ENCODE measurements at regions not wholly inside any gene's neighbourhood (a gene's known extent, or its start where the extent isn't known, plus 50 kb on each side); places are given as distances from the start of the nearest gene placed in this dataset.

DNA sequence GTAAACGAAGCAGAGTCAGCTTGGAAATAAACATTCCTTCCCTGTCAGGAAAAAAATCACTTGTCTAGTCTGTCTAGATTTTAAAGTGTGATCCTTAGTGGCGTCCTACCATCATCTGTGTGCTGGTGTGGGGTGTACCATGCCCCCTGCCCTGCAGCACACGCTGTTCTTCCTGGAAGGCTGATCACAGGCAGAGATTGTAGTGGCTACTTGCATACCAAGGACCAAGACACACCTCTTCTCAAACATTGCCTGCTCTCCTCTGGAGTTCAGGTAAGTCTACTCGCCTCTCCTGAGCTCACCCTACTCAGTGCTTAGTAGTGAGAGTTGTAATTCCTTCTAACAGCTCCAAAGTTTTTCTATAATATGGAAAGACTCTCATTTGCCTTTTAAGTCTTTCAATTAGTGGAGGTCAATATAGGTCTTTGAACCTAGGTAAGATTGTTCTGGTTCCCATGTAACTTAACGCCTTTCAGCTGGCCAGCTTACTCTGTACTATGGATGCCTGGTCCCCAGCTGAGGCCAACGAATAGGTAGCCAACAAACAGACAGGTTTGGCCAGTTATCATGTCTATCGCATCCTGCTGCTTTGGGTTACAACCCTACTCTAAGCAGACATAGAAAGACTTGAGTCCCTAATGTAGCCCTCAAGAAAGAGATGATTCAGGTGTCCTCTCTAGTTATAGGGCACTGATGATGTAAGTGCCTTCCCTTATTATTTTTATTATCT is 55.4 kb downstream of the XCL1 start:
- H3K27ac ChIP-seq = no peak overlapping the region
- no peaks in the 10 kb centered on the region for H4K20me1 ChIP-seq
- no peaks in the 10 kb centered on the region for H3K9me3 ChIP-seq (replicated peaks in 1 of 11)
- H3K27me3 ChIP-seq = no peaks in the 10 kb centered on the region
- no peak overlapping the region for H3K9ac ChIP-seq
- H3K4me3 ChIP-seq = no peak overlapping the region
- H3K4me1 ChIP-seq = peaks cover 0 to 7% (median 0%) of the 10 kb centered on the region in 10 experiments; a peak in 6 of 20 replicates
- no peaks in the 10 kb centered on the region for H3K36me3 ChIP-seq
- no peak overlapping the region for H3K4me2 ChIP-seq
- no peak for TF ChIP-seq Cebpa-rat (IDR thresholded peaks at IDR 0.05)

DNA sequence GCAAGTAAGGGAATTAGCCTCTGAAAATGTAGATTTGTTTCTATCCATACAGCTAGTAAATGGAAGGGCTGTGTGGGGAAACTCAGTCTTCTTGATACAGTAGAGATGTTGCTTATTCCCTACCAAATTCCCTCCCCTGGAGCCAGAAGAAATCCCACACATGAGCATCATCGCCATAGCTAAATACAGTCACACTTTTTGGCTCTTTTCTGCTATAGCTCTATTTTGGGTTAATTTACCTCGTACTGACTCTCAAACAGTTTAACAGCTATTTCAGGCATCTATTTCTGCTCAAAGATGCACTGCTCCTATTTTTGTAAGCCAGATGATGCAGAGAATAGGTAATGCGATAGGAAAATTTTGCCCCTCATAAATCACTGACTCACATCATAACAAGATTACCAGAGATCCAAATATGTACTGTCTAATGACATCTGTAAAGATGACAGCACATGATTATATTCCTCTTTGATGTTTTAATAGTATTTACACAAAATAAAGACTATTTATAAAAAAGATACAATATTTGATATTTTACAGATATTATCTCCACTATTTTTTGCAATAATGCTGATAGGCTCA is 58.6 kb downstream of the XCL1 start:
- no peaks in the 10 kb centered on the region for H3K27me3 ChIP-seq
- no peaks in the 10 kb centered on the region for H4K20me1 ChIP-seq
- H3K36me3 ChIP-seq = no peaks in the 10 kb centered on the region

DNA sequence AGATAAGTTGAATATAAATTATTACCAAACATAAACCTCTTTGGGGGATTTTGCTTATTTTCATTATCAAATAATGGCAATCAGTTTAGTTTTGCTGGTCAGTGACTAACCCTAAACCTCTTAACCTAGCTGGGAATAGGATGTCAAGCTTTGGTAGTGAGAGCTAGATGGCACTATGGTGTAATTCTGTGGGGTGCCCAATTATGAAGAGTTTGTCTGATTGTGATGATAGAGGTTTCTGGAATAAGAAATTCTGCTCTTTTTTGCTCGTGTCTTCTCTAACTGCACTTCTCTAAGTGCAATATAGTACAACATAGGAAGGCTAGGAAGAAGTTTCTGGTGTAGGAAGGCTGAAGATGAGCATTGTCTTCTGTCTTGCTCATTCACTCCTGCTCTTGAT is 59.8 kb downstream of the XCL1 start:
- TF ChIP-seq Cebpa-rat (IDR thresholded peaks at IDR 0.05) = no peak

More for the DNA sequence above, 58.6 kb downstream of the XCL1 start:
- Histone ChIP-seq H3K9me3 (replicated peaks in 1 of 11) (no peaks in the 10 kb centered on the region), H3K4me1 (peaks cover 0 to 10% (median 0%) of the 10 kb centered on the region in 10 experiments; a peak in 6 of 20 replicates), H3K4me2 (no peak overlapping the region), H3K4me3 (no peak overlapping the region), H3K9ac (no peak overlapping the region), H3K27ac (no peak overlapping the region)
- no peak for TF ChIP-seq Cebpa-rat (IDR thresholded peaks at IDR 0.05)

DNA sequence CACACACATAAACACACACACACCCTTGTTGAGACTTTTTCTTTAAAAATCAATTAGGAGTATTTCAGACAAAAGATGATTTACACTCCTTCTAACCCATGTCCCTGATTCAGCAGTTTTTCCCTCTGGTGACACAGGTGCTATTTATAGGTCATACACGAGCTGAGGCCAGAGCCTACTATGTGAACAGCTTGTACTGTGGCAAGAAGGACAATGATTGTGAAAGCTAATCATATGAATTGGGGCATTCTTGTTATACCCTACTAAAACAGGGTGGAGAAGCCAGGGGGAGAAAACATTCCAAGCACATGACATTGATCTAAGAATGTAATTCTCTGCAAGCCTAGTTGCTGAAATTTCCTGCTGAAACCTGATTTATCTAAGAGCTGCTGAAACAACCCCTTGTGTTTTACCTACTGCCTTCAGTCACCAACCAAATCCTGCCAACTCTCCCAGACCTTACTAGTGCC is 60.3 kb downstream of the XCL1 start:
- Histone ChIP-seq H3K4me1 (peaks cover 0 to 10% (median 0%) of the 10 kb centered on the region in 10 experiments; a peak in 6 of 20 replicates), H3K4me3 (no peak overlapping the region), H3K9ac (no peak overlapping the region), H3K27me3 (no peaks in the 10 kb centered on the region), H3K9me3 (replicated peaks in 1 of 11) (no peaks in the 10 kb centered on the region), H3K36me3 (no peaks in the 10 kb centered on the region), H3K4me2 (peak overlapping the region in 2 of 11 experiments; percentile 30 to 44; a peak in 3 of 22 replicates), H3K27ac (no peak overlapping the region), H4K20me1 (no peaks in the 10 kb centered on the region)
- TF ChIP-seq Cebpa-rat (IDR thresholded peaks at IDR 0.05) = no peak

More for the DNA sequence above, 59.8 kb downstream of the XCL1 start:
- no peaks in the 10 kb centered on the region for H3K9me3 ChIP-seq (replicated peaks in 1 of 11)
- H3K9ac ChIP-seq = no peak overlapping the region
- no peak overlapping the region for H3K27ac ChIP-seq
- H3K4me3 ChIP-seq = no peak overlapping the region
- peaks cover 0 to 10% (median 0%) of the 10 kb centered on the region in 10 experiments; a peak in 6 of 20 replicates for H3K4me1 ChIP-seq
- H3K36me3 ChIP-seq = no peaks in the 10 kb centered on the region
- no peaks in the 10 kb centered on the region for H4K20me1 ChIP-seq
- no peaks in the 10 kb centered on the region for H3K27me3 ChIP-seq
- peak overlapping the region in 2 of 11 experiments; percentile 30 to 44; a peak in 3 of 22 replicates for H3K4me2 ChIP-seq

DNA sequence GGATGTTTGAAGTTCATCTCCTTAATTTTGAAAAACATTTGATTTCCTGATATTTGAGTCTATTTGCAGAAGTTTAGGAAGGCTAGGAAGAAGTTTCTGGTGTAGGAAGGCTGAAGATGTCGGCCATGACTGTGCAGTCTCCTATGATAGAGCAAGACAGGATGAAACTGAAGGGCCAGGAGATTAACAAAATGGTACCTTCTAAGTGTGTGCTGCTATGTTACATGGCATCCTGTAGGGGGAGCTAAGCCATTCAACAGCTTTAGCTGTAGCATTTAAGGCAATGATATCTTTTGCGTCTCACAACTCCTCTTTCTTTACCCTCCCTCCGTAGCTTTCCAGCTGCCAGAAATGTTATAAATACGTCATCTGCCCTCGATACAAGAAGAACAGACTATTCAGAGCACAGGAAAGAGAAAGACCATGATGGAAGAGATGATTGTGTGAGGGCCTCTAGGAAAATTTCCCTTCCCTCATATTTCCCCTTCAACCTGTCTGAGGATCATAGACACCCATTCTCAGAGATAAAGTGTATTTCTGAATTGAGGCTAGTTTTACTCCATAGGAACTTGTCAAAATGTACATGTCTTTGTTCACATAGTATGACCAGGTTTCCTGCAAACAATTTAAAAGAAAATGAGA is 61.1 kb downstream of the XCL1 start:
- H3K27ac ChIP-seq = no peak overlapping the region
- H3K9ac ChIP-seq = no peak overlapping the region
- H3K27me3 ChIP-seq = no peaks in the 10 kb centered on the region
- H3K36me3 ChIP-seq = no peaks in the 10 kb centered on the region
- TF ChIP-seq Cebpa-rat (IDR thresholded peaks at IDR 0.05) = no peak
- no peaks in the 10 kb centered on the region for H4K20me1 ChIP-seq
- H3K9me3 ChIP-seq (replicated peaks in 1 of 11) = no peaks in the 10 kb centered on the region
- peaks cover 0 to 10% (median 0%) of the 10 kb centered on the region in 10 experiments; a peak in 6 of 20 replicates for H3K4me1 ChIP-seq
- no peak overlapping the region for H3K4me2 ChIP-seq
- H3K4me3 ChIP-seq = no peak overlapping the region

DNA sequence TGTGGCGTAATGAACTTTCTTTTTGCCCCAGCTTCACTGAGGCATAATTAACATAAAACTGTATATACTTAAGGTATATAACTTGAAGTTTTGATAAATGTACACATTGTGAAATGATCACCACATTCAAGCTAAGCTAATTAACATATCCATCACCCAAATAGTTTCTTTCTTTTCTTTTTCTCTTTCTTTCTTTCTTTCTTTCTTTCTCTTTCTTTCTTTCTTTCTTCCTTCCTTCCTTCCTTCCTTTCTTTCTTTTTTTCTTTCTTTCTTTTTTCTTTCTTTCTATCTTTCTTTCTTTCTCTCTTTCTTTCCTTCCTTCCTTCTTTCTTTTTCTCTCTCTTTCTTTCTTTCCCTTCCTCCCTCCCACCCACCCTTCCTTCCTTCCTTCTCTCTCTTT is 62.5 kb downstream of the XCL1 start:
- Histone ChIP-seq H3K4me3 (no peak overlapping the region), H3K4me2 (no peak overlapping the region), H3K27me3 (no peaks in the 10 kb centered on the region), H3K9me3 (replicated peaks in 1 of 11) (no peaks in the 10 kb centered on the region), H3K36me3 (no peaks in the 10 kb centered on the region), H4K20me1 (no peaks in the 10 kb centered on the region), H3K9ac (no peak overlapping the region), H3K27ac (no peak overlapping the region), H3K4me1 (peaks cover 0 to 10% (median 0%) of the 10 kb centered on the region in 10 experiments; a peak in 6 of 20 replicates)
- TF ChIP-seq Cebpa-rat (IDR thresholded peaks at IDR 0.05) = no peak

DNA sequence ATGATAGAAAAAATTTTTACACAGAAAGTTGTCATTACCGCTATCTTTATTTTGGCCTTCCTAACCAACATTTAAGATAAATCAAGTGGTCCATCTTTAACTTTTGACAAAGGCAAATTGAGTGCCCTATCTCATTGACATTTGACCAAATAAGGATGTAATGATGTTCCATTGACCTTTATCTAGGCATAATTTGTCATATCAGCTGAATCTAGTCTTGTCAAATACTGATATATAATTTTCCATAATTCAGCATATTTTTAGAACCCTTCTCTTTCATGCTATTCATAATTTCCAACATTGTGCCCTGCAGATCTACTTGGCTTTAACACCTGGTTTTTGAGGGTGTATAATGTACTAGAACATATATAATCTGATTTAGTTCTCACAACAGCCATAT is 63.8 kb downstream of the XCL1 start:
- Histone ChIP-seq H3K36me3 (no peaks in the 10 kb centered on the region), H3K9me3 (replicated peaks in 1 of 11) (no peaks in the 10 kb centered on the region)

DNA sequence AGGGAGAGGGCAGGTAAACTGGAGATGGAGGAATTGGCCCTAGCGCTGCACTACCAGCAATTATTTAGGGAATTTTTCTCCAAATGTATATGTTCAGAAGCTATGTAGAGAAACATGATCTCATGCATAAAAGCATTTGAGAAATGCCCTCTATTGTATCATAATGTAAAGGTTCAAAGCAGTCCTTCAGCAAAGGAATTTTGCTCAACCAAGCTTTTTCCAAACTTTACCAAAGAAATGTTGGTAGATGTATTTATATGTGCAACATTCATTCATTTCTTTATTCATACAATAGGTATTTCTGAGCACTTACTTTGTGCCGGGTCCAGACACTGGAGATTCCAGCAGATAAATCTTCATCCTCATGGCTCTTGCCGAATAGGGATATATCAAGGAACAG is 64.4 kb downstream of the XCL1 start:
- no peaks in the 10 kb centered on the region for H3K9me3 ChIP-seq (replicated peaks in 1 of 11)
- H3K9ac ChIP-seq = no peak overlapping the region
- no peak overlapping the region for H3K4me3 ChIP-seq
- H3K27ac ChIP-seq = no peak overlapping the region
- no peak overlapping the region for H3K4me2 ChIP-seq
- H3K36me3 ChIP-seq = no peaks in the 10 kb centered on the region
- H3K27me3 ChIP-seq = no peaks in the 10 kb centered on the region
- H4K20me1 ChIP-seq = no peaks in the 10 kb centered on the region
- TF ChIP-seq Cebpa-rat (IDR thresholded peaks at IDR 0.05) = no peak
- peaks cover 0 to 10% (median 0%) of the 10 kb centered on the region in 10 experiments; a peak in 6 of 20 replicates for H3K4me1 ChIP-seq

More for the DNA sequence above, 63.8 kb downstream of the XCL1 start:
- Histone ChIP-seq H3K27ac (no peak overlapping the region), H3K4me3 (no peak overlapping the region), H3K27me3 (no peaks in the 10 kb centered on the region), H3K4me2 (no peak overlapping the region), H3K4me1 (peaks cover 0 to 10% (median 0%) of the 10 kb centered on the region in 10 experiments; a peak in 6 of 20 replicates), H4K20me1 (no peaks in the 10 kb centered on the region), H3K9ac (no peak overlapping the region)
- TF ChIP-seq Cebpa-rat (IDR thresholded peaks at IDR 0.05) = no peak

DNA sequence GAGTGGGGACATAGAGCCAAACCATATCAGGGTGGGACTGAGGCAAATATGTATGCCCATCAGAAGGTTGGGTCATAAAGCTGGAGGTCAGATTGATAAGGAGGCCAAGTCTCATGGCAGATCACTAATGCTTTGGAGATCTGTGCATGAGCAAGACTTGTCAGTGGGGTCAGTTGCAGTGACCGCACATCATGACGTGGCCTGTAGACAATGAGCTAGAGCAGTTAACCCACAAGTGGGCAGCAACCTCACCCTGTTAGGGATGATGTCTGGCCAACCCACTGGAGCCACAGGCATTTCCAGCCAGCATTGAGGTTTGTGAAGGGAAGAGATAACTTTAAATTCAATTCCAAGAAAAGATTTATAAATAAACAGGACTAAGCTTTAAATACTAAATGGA is 66.7 kb downstream of the XCL1 start:
- H3K27ac ChIP-seq = no peak overlapping the region
- H3K9me3 ChIP-seq (replicated peaks in 1 of 11) = no peaks in the 10 kb centered on the region; a peak in 1 of 22 replicates
- TF ChIP-seq Cebpa-rat (IDR thresholded peaks at IDR 0.05) = no peak

More for the DNA sequence above, 66.7 kb downstream of the XCL1 start:
- H3K36me3 ChIP-seq = no peaks in the 10 kb centered on the region
- H3K4me2 ChIP-seq = no peak overlapping the region
- H4K20me1 ChIP-seq = no peaks in the 10 kb centered on the region
- H3K4me1 ChIP-seq = 0 out of 20 replicates have a peak, but pooled peaks cover 0 to 2% (median 0%) of the 10 kb centered on the region in 10 experiments
- H3K27me3 ChIP-seq = no peaks in the 10 kb centered on the region
- H3K9ac ChIP-seq = no peak overlapping the region
- no peak overlapping the region for H3K4me3 ChIP-seq
